Activated CD8-positive, alpha-beta memory T cell treated with anti-CD3 and anti-CD28 coated beads, Interleukin-2, amount 50 U/mL, for 48 hours (primary cell): ENCODE measurements at regions not wholly inside any gene's neighbourhood (a gene's known extent, or its start where the extent isn't known, plus 50 kb on each side); places are given as distances from the start of the nearest gene placed in this dataset.

Experiments
- DNase-seq: peaks from one replicate; pipeline ENCODE4 v3.0.0-alpha.2; 2020

- peak; percentile 73 for DNase-seq
Observed at GRCh38 chr16:9256196-9256595, 164.8 kb downstream of the HAPSTR1 start.

GRCh38 chr16:9257843-9258242 is 166.4 kb downstream of the HAPSTR1 start:
- no peak for DNase-seq

- DNase-seq: peak; percentile 52
Observed at GRCh38 chr16:9258423-9259051, 167.1 kb downstream of the HAPSTR1 start.

GRCh38 chr16:9259914-9260608 is 168.6 kb downstream of the HAPSTR1 start:
- DNase-seq: no peak

- DNase-seq: no peak
Observed at GRCh38 chr16:9260666-9261065, 169.2 kb downstream of the HAPSTR1 start.

- no peak for DNase-seq
Observed at GRCh38 chr16:9261376-9261775, 169.9 kb downstream of the HAPSTR1 start.

GRCh38 chr16:9262941-9263715 is 171.7 kb downstream of the HAPSTR1 start:
- DNase-seq: no peak

GRCh38 chr16:9264067-9264466 is 172.6 kb downstream of the HAPSTR1 start:
- DNase-seq: no peak

- no peak for DNase-seq
Observed at GRCh38 chr16:9268446-9268845, 177.0 kb downstream of the HAPSTR1 start.

- no peak for DNase-seq
Observed at GRCh38 chr16:9270424-9270823, 179.0 kb downstream of the HAPSTR1 start.

- DNase-seq: no peak
Observed at GRCh38 chr16:9270941-9271340, 179.5 kb downstream of the HAPSTR1 start.

GRCh38 chr16:9271841-9272240 is 180.4 kb downstream of the HAPSTR1 start:
- no peak for DNase-seq

- DNase-seq: no peak
Observed at GRCh38 chr16:9275377-9275776, 183.9 kb downstream of the HAPSTR1 start.

GRCh38 chr16:9275816-9276354 is 184.4 kb downstream of the HAPSTR1 start:
- no peak for DNase-seq

GRCh38 chr16:9279291-9280068 is 188.0 kb downstream of the HAPSTR1 start:
- no peak for DNase-seq

GRCh38 chr16:9280069-9280466 is 188.6 kb downstream of the HAPSTR1 start:
- DNase-seq: no peak

- no peak for DNase-seq
Observed at GRCh38 chr16:9286930-9287329, 195.5 kb downstream of the HAPSTR1 start.

GRCh38 chr16:9296271-9296590 is 204.8 kb downstream of the HAPSTR1 start:
- DNase-seq: no peak

GRCh38 chr16:9297437-9298113 is 206.1 kb downstream of the HAPSTR1 start:
- peak; percentile 52 for DNase-seq

- DNase-seq: no peak
Observed at GRCh38 chr16:9300252-9300651, 208.8 kb downstream of the HAPSTR1 start.

- DNase-seq: no peak
Observed at GRCh38 chr16:9302072-9302471, 210.6 kb downstream of the HAPSTR1 start.

- no peak for DNase-seq
Observed at GRCh38 chr16:9306753-9307152, 215.3 kb downstream of the HAPSTR1 start.
